GM21360 (cell line): ENCODE measurements at regions not wholly inside any gene's neighbourhood (a gene's known extent, or its start where the extent isn't known, plus 50 kb on each side); places are given as distances from the start of the nearest gene placed in this dataset.

Source experiments
- ATAC-seq: cut with Tn5 transposase; IDR thresholded peaks from one replicate; pipeline ENCODE4 v1.9.1; 2021; ENCODE audit warnings: mild to moderate bottlenecking, moderate library complexity; ENCODE audit not compliant: unreplicated experiment

- no peak for ATAC-seq
Measured at GRCh38 chr10:78912361-78913218, 156.2 kb upstream of the ZMIZ1 start.

DNA sequence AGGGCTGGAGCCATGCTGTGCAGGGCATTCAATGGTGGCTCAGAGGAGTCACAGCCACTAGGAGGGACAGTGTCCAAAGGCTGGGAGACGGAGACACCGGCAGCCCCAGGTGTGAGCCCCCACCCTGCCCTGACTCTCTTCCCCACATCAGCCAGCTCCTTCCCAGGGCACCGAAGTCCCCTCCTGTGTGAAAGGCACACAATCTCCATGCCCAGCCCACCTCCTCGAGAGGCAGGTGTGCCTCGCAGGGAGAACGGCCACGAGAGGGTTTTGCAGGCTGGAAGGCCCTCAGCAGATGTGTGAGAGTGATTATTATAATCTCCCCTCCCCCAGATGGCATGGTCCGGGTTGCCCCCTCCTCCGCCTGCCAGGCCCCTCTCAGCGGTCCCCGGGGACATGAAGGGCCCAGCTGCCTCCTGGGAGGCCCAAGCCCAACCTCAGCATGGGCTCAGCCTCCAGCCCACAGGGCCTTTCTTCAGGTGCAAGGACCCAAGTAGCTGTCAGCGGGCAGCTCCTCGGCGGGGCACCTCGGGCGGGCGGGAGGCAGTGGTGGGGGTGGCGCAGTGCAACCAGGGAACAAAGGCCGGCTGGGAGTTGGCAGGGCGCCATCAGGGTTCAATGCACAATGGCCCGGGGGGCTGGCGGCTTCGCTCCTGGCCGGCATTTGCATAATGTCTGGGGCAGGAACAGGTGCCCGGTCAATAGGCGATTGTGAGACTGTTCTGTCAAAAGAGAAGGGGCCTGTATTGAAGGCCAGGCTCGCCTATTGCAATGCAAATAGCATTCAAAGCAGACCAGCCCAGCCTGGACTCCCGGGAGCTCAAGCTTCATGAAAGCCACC lies 155.3 kb upstream of the ZMIZ1 start:
- no peak for ATAC-seq

DNA sequence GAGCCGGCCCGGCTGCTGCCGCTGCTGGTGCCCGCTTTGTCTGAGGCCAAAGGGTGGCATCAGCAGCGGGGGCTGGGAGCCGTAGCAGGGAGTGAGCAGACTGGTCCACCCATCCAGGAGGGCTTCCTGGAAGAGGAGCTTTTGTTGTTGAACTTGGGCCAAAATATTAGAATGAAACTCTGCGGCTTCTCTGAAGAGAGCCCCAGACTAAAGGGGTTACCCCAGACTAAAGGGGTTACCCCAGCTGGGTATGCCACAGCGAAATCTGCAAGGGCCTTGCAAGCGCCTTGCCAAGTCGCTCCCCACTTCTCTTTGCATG lies 154.7 kb upstream of the ZMIZ1 start:
- no peak for ATAC-seq

DNA sequence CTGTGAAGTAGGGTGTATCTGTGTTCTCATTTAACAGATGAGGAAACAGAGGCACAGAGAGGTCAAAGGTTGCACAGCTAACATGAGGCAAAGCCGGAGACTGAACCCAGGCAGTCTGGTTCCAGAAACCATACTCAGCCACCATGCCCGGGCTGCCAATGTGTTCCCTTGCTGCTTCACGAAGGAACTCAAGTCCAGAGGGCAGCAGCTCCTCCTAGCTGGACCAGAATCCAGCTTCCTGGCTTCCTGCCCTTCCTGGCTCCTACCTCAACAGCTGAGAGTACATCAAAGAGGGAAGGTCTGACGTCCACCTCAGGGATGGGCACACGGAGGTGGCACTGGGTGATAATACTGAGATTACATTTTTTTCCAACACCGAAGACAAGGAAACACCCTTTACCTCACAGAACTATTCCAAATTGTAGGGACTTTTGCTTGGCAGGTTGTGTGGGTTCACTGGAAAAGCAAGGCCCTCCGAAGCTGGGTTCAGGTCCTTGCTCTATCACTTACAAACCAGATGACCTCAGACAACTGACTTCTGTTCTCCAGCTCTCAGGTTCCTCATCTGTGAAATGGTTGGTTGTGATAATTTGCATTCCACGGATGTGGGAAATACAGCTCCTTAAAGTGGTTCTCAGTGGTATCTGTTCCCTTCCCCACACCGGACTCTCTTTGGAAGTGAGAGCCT lies 154.1 kb upstream of the ZMIZ1 start:
- no peak for ATAC-seq

GRCh38 chr10:78915190-78915518 lies 153.6 kb upstream of the ZMIZ1 start:
- ATAC-seq = no peak

- ATAC-seq = no peak
Measured at GRCh38 chr10:78916227-78916626, 152.5 kb upstream of the ZMIZ1 start.

- ATAC-seq = no peak
Measured at GRCh38 chr10:78919181-78919966, 149.4 kb upstream of the ZMIZ1 start.

DNA sequence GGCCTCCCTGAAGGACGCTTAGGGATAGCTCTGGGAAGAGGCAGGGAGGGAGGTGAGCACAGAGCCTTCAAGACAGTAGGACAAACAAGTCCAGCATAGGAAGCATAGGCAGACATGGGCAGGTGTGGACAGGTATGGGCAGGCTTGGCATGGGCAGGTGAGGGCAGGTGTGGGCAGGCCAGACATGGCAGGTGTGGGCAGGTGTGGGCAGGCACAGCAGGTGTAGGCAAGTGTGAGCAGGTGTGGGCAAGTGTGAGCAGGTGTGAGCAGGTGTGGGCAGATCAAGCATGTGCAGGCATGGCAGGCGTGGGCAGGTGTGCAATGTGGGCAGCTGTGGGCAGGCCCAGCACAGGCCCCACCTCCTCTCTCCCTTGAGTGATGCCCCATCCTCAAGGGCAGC lies 148.8 kb upstream of the ZMIZ1 start:
- ATAC-seq = no peak

DNA sequence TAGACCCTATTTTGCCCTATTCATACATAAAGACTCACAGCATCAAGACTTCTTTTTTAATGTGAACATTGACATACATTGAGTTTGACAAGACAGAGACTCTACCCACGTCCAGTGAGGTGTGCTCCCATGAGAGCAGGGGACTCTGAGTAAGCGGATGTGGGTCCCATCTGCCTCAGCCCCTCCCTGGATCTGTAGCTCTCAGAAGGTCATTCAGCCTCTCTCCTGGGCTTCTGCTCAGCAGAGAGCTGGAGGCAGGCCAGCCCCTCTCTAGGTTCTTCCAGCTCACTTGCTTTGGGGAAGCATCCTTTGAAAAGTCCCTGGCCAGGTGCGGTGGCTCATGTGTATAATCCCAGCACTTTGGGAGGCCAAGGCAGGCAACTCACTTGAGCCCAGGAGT lies 146.9 kb upstream of the ZMIZ1 start:
- ATAC-seq = no peak

GRCh38 chr10:78923647-78924318 lies 145.0 kb upstream of the ZMIZ1 start:
- ATAC-seq = no peak

- no peak for ATAC-seq
Measured at GRCh38 chr10:78924319-78925003, 144.3 kb upstream of the ZMIZ1 start.

- no peak for ATAC-seq
Measured at GRCh38 chr10:78925275-78925674, 143.5 kb upstream of the ZMIZ1 start.

DNA sequence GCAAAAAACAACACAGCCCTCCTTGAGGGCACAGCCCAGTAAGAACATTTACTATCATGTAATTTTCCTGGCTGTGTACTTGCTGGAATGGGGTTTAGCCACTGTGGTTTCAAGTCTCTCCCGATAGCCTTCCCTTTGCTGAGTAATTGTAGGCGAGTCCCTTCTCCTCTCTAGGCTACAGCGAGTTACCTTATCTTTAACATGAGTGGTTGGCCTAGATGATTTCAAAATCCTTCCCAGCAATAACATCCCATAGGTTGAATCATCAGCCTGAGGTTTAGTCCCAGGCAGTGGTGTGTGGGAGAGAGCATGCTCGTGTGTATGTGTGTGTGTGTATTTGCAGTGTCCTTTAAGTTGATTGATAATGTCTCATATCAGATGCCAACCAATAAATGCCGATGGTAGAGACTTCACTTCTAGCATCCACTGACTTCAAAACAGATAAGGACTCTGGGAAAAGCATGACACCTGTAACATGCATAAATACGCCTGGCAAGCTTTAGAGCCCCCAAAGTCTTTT lies 142.9 kb upstream of the ZMIZ1 start:
- ATAC-seq = no peak

GRCh38 chr10:78927257-78927995 lies 141.3 kb upstream of the ZMIZ1 start:
- no peak for ATAC-seq

- no peak for ATAC-seq
Measured at GRCh38 chr10:78928330-78928729, 140.4 kb upstream of the ZMIZ1 start.

- no peak for ATAC-seq
Measured at GRCh38 chr10:78929541-78929940, 139.2 kb upstream of the ZMIZ1 start.

DNA sequence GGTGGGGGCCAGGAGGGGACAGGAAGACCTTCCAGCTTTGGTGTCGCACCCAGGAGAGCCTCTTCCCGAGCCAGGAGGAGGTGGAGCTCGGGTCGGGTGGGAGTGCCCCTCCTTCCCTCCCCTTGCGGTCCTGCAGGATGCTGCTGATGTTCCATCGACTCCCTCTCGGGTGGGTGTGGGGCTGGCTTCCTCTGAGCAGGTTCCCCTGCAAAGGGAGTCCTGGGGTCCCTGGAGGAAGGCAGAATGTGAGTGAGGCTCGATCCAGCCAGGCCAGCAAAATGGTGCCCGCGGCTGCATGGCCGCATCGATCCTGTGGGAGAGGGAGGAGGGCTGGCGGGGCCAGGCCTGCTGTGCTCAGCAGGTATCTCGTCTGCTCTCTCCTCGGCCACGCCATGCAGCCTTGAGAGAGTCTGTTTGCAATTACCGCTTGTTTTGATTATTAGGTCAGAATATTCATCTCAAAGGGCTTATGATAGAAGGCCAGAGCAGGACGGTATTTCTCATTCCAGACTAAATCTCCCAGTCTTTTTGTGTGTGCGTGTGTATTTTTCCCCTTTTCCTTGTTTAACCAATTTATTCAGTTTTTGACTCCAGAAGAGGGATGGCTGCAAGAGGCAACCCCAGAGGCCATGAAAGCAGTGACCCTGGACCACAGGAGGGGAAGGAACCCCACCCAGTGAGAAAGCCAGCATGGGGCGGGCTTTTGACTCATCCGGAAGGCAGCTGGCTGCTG lies 137.3 kb upstream of the ZMIZ1 start:
- ATAC-seq = no peak

DNA sequence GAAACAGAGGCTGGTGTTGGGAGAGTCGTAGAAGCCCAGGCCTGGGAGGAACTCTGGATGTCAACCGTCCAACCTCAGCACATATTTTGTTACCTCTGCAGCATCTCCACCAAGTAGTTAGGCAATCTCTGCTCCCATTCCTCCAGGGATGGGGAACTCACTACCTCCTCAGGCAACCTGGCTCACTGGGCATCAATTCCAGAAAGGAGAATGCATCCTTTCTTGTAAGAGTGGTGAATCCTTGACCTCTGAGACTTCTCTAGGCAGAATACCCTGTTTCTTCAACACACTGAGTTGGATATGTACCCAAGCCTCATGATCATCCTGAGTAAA lies 136.7 kb upstream of the ZMIZ1 start:
- no peak for ATAC-seq
